ENCODE measurements at regions not wholly inside any gene's neighbourhood (a gene's known extent, or its start where the extent isn't known, plus 50 kb on each side); places are given as distances from the start of the nearest gene placed in this dataset.
"Not testable (repeated sequence)": the region's sequence is repeated elsewhere in the genome, so short reads cannot be mapped to it uniquely, and the experiment has no call there.

DNA sequence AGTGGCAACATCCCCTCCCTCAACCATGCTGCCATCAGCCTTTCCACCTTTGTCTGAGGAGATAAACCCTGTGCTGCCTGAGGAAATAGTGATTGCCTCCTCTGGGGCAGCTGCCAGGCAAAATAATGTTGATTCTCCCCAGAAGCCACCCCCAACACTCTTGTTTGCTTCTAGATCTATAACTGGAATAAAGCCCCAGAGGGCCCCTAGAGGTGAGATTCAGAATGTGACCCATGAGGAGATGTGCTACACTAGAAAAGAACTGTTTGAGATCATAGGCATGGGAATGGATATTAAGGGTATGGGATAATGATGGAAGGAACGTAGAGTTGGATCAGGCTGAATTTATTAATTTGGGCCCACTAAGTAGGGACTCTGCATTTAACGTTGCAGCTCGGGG is 116.3 kb upstream of the RMP24 start:
- TF ChIP-seq EZH2phosphoT487 (IDR thresholded peaks at IDR 0.05; ENCODE audit: borderline replicate concordance) = no peak
- TF ChIP-seq, protein P1, sequence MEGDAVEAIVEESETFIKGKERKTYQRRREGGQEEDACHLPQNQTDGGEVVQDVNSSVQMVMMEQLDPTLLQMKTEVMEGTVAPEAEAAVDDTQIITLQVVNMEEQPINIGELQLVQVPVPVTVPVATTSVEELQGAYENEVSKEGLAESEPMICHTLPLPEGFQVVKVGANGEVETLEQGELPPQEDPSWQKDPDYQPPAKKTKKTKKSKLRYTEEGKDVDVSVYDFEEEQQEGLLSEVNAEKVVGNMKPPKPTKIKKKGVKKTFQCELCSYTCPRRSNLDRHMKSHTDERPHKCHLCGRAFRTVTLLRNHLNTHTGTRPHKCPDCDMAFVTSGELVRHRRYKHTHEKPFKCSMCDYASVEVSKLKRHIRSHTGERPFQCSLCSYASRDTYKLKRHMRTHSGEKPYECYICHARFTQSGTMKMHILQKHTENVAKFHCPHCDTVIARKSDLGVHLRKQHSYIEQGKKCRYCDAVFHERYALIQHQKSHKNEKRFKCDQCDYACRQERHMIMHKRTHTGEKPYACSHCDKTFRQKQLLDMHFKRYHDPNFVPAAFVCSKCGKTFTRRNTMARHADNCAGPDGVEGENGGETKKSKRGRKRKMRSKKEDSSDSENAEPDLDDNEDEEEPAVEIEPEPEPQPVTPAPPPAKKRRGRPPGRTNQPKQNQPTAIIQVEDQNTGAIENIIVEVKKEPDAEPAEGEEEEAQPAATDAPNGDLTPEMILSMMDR (conservative IDR thresholded peaks at IDR 0.05; ENCODE audit: low read length) = peak; percentile 36
- H3K27me3 ChIP-seq (ENCODE audit: insufficient read depth, low read length, poor library complexity, severe bottlenecking) = no peaks in the 10 kb centered on the region
- no peaks in the 10 kb centered on the region for H3K4me1 ChIP-seq (ENCODE audit: insufficient read depth, low read length, poor library complexity, severe bottlenecking)
- no peaks in the 10 kb centered on the region for H3K36me3 ChIP-seq (ENCODE audit: insufficient read depth, low read length)
- no peaks in the 10 kb centered on the region for H4K20me1 ChIP-seq (ENCODE audit: insufficient read depth, low read length, poor library complexity, severe bottlenecking)
- no peak overlapping the region for H3K9ac ChIP-seq (ENCODE audit: low read depth, low read length, poor library complexity, severe bottlenecking)
- no peak overlapping the region for H3K4me3 ChIP-seq (ENCODE audit: low read length, poor library complexity, severe bottlenecking)
- H3F3A ChIP-seq (ENCODE audit: low read depth) = no peaks in the 10 kb centered on the region
- H3K4me2 ChIP-seq (ENCODE audit: low read depth, low read length, poor library complexity, severe bottlenecking) = no peak overlapping the region
- no peak overlapping the region for H2AFZ ChIP-seq (ENCODE audit: low read length)
- H3K9me2 ChIP-seq (replicated peaks; ENCODE audit: low read depth, low read length) = no peaks in the 10 kb centered on the region
- no peaks in the 10 kb centered on the region for H3K9me3 ChIP-seq (ENCODE audit: insufficient read depth, low read depth, low read length)
- H3K79me2 ChIP-seq (ENCODE audit: insufficient read depth, low read length) = no peaks in the 10 kb centered on the region

DNA sequence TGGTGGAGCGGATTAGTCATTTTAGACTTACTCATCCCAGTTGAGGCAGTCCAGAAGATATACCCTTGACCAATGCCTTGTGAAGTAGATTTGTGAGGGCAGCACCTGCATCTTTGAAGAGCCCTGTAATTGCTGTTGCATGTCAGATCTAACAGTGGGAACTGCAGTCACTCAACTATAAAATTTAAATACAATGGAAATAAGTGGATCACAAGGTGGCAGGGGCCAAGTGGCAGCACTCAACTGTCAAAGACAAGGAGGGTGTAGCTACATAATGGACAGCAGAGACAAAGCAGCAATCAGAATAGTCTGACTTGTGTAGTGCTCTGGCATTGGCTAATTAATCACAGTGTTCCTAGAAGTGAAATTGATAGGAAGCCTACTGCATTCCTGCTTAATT is 115.8 kb upstream of the RMP24 start:
- not testable (repeated sequence) for H3K9me2 ChIP-seq (replicated peaks; ENCODE audit: low read depth, low read length); H2AFZ ChIP-seq (ENCODE audit: low read length); H3K9me3 ChIP-seq (ENCODE audit: insufficient read depth, low read depth, low read length); H3K36me3 ChIP-seq (ENCODE audit: insufficient read depth, low read length); H3K4me2 ChIP-seq (ENCODE audit: low read depth, low read length, poor library complexity, severe bottlenecking); H3K4me3 ChIP-seq (ENCODE audit: low read length, poor library complexity, severe bottlenecking); H3K27me3 ChIP-seq (ENCODE audit: insufficient read depth, low read length, poor library complexity, severe bottlenecking); H4K20me1 ChIP-seq (ENCODE audit: insufficient read depth, low read length, poor library complexity, severe bottlenecking); H3K9ac ChIP-seq (ENCODE audit: low read depth, low read length, poor library complexity, severe bottlenecking); H3F3A ChIP-seq (ENCODE audit: low read depth); H3K79me2 ChIP-seq (ENCODE audit: insufficient read depth, low read length); H3K4me1 ChIP-seq (ENCODE audit: insufficient read depth, low read length, poor library complexity, severe bottlenecking)

DNA sequence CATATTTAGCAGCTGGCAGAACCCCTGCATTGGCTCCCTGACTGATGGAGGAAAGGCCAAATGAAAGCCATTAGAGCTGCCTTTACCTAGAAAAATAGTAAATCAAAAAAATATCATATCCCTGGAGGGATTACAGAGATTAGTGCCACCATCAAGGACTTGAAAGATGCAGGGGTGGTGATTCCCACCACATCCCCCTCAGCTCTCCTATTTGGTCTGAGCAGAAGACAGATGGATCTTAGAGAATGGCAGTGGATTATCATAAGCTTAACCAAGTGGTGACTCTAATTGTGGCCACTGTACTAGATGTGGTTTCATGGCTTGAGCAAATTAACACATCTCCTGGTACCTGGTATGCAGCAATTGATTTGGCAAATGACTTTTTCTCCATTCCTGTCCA is 114.9 kb upstream of the RMP24 start:
- H3K9me3 ChIP-seq (ENCODE audit: insufficient read depth, low read depth, low read length); H3K4me1 ChIP-seq (ENCODE audit: insufficient read depth, low read length, poor library complexity, severe bottlenecking); H3K4me2 ChIP-seq (ENCODE audit: low read depth, low read length, poor library complexity, severe bottlenecking); H3F3A ChIP-seq (ENCODE audit: low read depth); H3K27me3 ChIP-seq (ENCODE audit: insufficient read depth, low read length, poor library complexity, severe bottlenecking); H3K9ac ChIP-seq (ENCODE audit: low read depth, low read length, poor library complexity, severe bottlenecking); H3K9me2 ChIP-seq (replicated peaks; ENCODE audit: low read depth, low read length); H3K36me3 ChIP-seq (ENCODE audit: insufficient read depth, low read length); H2AFZ ChIP-seq (ENCODE audit: low read length); H3K4me3 ChIP-seq (ENCODE audit: low read length, poor library complexity, severe bottlenecking); H3K79me2 ChIP-seq (ENCODE audit: insufficient read depth, low read length); H4K20me1 ChIP-seq (ENCODE audit: insufficient read depth, low read length, poor library complexity, severe bottlenecking): not testable (repeated sequence)

DNA sequence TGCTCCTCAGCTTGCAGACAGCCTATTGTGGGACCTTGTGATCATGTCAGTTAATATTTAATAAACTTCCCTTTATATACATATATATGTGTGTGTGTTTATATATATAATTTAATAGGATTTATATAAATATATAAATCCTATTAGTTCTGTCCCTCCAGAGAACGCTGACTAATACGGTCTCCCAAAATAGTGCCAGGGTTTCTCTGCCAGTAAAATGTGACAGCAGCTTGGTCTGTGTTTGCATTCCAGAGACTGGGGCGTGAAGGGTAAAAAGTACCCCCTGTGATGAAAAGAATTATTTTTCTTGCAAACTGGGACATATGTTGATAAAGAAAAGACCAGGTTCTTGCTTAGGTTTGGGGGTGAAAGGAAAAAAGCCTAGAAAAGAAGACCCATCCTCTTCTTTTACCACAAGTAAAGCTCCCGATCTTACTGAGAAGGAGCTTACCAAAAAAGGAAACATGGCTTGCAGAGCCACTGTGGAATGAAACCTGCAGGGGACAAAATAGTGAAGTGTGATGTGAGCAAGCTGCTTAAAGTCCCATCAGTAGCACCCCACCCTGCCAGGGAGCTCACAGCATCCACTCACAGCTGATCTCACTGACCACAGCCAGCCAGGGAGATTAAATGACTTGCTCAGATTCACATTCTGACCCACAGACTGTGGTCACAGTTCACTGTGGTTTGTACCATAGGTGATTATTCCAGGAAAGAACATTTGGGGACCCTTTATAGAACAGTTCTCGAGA is 110.9 kb upstream of the RMP24 start:
- no peak for TF ChIP-seq EZH2phosphoT487 (IDR thresholded peaks at IDR 0.05; ENCODE audit: borderline replicate concordance)
- TF ChIP-seq, protein P1 (conservative IDR thresholded peaks at IDR 0.05; ENCODE audit: low read length) = no peak
- Histone ChIP-seq H3K9me3 (ENCODE audit: insufficient read depth, low read depth, low read length) (no peaks in the 10 kb centered on the region), H3K36me3 (ENCODE audit: insufficient read depth, low read length) (no peaks in the 10 kb centered on the region), H3K9ac (ENCODE audit: low read depth, low read length, poor library complexity, severe bottlenecking) (no peak overlapping the region), H2AFZ (ENCODE audit: low read length) (no peak overlapping the region), H3K9me2 (replicated peaks; ENCODE audit: low read depth, low read length) (no peaks in the 10 kb centered on the region), H3K4me2 (ENCODE audit: low read depth, low read length, poor library complexity, severe bottlenecking) (no peak overlapping the region), H3K27me3 (ENCODE audit: insufficient read depth, low read length, poor library complexity, severe bottlenecking) (no peaks in the 10 kb centered on the region), H3F3A (ENCODE audit: low read depth) (no peaks in the 10 kb centered on the region), H3K4me3 (ENCODE audit: low read length, poor library complexity, severe bottlenecking) (no peak overlapping the region), H3K4me1 (ENCODE audit: insufficient read depth, low read length, poor library complexity, severe bottlenecking) (no peaks in the 10 kb centered on the region), H4K20me1 (ENCODE audit: insufficient read depth, low read length, poor library complexity, severe bottlenecking) (no peaks in the 10 kb centered on the region), H3K79me2 (ENCODE audit: insufficient read depth, low read length) (no peaks in the 10 kb centered on the region)
